KMS-11 (cell line): ENCODE measurements at regions not wholly inside any gene's neighbourhood (a gene's known extent, or its start where the extent isn't known, plus 50 kb on each side); places are given as distances from the start of the nearest gene placed in this dataset.
A peak's percentile ranks its signal among the peaks of the same experiment; 100 is the strongest.

Source experiments
- H2AFZ ChIP-seq: fragments of 200-600 bp; sonication (generic); 2 replicates; pipeline ENCODE4 v1.6.1; 2016; ENCODE audit warnings: antibody characterized with exemption, mixed run types, low read depth
- H3K27ac ChIP-seq: fragments of 200-600 bp; sonication (generic); 2 replicates; pipeline ENCODE4 v1.6.1; 2016; ENCODE audit warnings: mild to moderate bottlenecking, mixed run types
- H3K27me3 ChIP-seq: fragments of 200-600 bp; sonication (generic); 2 replicates; pipeline ENCODE4 v1.6.1; 2017; ENCODE audit warnings: mild to moderate bottlenecking, low read depth, mixed run types, moderate library complexity; ENCODE audit not compliant: insufficient read depth
- H3K36me3 ChIP-seq: fragments of 200-600 bp; sonication (generic); 2 replicates; pipeline ENCODE4 v1.6.1; 2017; ENCODE audit warnings: mild to moderate bottlenecking, mixed run types; ENCODE audit not compliant: insufficient read depth
- H3K4me1 ChIP-seq: fragments of 200-600 bp; sonication (generic); 2 replicates; pipeline ENCODE4 v1.6.1; 2016; ENCODE audit warnings: mild to moderate bottlenecking, low read depth, mixed run types; ENCODE audit not compliant: poor library complexity, severe bottlenecking
- H3K4me2 ChIP-seq: fragments of 200-600 bp; sonication (generic); 2 replicates; pipeline ENCODE4 v1.7.0; 2016; ENCODE audit warnings: mild to moderate bottlenecking, mixed run types
- H3K4me3 ChIP-seq: fragments of 200-600 bp; sonication (generic); IDR thresholded peaks from 2 replicates; pipeline ENCODE4 v1.6.1; 2017; ENCODE audit warnings: low read depth, low read length, mixed read lengths; ENCODE audit not compliant: insufficient read depth
- H3K79me2 ChIP-seq: fragments of 200-600 bp; sonication (generic); 2 replicates; pipeline ENCODE4 v1.6.1; 2016; ENCODE audit warnings: low read depth, mixed run types; ENCODE audit not compliant: insufficient read depth
- H3K9ac ChIP-seq: fragments of 200-600 bp; sonication (generic); 2 replicates; pipeline ENCODE4 v1.6.1; 2016; ENCODE audit warnings: mild to moderate bottlenecking, mixed run types
- H4K20me1 ChIP-seq: fragments of 200-600 bp; sonication (generic); 2 replicates; pipeline ENCODE4 v1.6.1; 2016; ENCODE audit warnings: mild to moderate bottlenecking, mixed run types; ENCODE audit not compliant: insufficient read depth
- CTCF ChIP-seq: fragments of 200-600 bp; sonication (generic); conservative IDR thresholded peaks from 2 replicates; pipeline ENCODE4 v1.6.1; 2017; ENCODE audit warnings: low read depth, mild to moderate bottlenecking, antibody characterized with exemption, low read length, moderate library complexity, mixed read lengths

DNA sequence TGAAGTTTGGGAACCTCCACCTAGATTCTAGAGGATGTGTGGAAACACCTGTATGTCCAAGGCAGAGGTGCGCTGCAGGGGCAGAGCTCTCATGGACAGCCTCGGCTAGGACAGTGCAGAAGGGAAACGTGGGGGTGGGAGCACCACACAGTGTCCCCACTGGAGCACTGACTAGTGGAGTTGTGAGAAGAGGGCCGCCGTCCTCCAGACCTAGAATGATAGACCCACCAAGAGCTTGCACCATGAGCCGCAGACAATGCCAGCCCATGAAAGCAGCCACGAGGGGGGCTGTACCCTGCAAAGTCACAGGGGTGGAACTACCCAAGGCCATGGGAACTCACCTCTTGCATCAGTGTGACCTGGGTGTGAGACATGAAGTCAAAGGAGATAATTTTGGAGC, 274.5 kb upstream of the FMR1 start:
- no peak overlapping the region for H3K4me2 ChIP-seq
- no peak overlapping the region for H2AFZ ChIP-seq
- no peak overlapping the region for H3K27ac ChIP-seq
- no peaks in the 10 kb centered on the region for H3K27me3 ChIP-seq
- no peaks in the 10 kb centered on the region for H3K4me1 ChIP-seq
- no peaks in the 10 kb centered on the region for H3K36me3 ChIP-seq
- H4K20me1 ChIP-seq, result no peaks in the 10 kb centered on the region
- H3K79me2 ChIP-seq, result no peaks in the 10 kb centered on the region
- TF ChIP-seq CTCF, result no peak
- H3K4me3 ChIP-seq, result no peak overlapping the region
- no peak overlapping the region for H3K9ac ChIP-seq

- H3K79me2 ChIP-seq, result no peaks in the 10 kb centered on the region
- no peak overlapping the region for H3K4me3 ChIP-seq
- no peak overlapping the region for H2AFZ ChIP-seq
- no peak overlapping the region for H3K9ac ChIP-seq
- H4K20me1 ChIP-seq, result no peaks in the 10 kb centered on the region
- H3K4me1 ChIP-seq, result peaks cover 15% of the 10 kb centered on the region
- TF ChIP-seq CTCF, result no peak
- H3K36me3 ChIP-seq, result no peaks in the 10 kb centered on the region
- peak overlapping the region; percentile 29; the same call in 1 of the 2 replicates for H3K4me2 ChIP-seq
- H3K27me3 ChIP-seq, result no peaks in the 10 kb centered on the region
- H3K27ac ChIP-seq, result no peak overlapping the region
Measured at GRCh38 chrX:147646949-147647723, 264.6 kb upstream of the FMR1 start.

- no peak overlapping the region for H3K4me2 ChIP-seq
Measured at GRCh38 chrX:147675819-147676218, 235.9 kb upstream of the FMR1 start.

GRCh38 chrX:147679356-147680005, 232.2 kb upstream of the FMR1 start:
- no peak overlapping the region for H3K4me3 ChIP-seq
- H3K27me3 ChIP-seq, result no peaks in the 10 kb centered on the region

More at GRCh38 chrX:147675819-147676218, 235.9 kb upstream of the FMR1 start:
- no peaks in the 10 kb centered on the region for H3K36me3 ChIP-seq
- H2AFZ ChIP-seq, result no peak overlapping the region
- TF ChIP-seq CTCF, result no peak
- no peaks in the 10 kb centered on the region for H3K27me3 ChIP-seq
- H3K9ac ChIP-seq, result no peak overlapping the region
- no peak overlapping the region for H3K4me3 ChIP-seq
- no peaks in the 10 kb centered on the region for H3K4me1 ChIP-seq
- no peaks in the 10 kb centered on the region for H3K79me2 ChIP-seq
- no peaks in the 10 kb centered on the region for H4K20me1 ChIP-seq
- H3K27ac ChIP-seq, result no peak overlapping the region

More at GRCh38 chrX:147679356-147680005, 232.2 kb upstream of the FMR1 start:
- no peak overlapping the region for H3K27ac ChIP-seq
- H3K36me3 ChIP-seq, result no peaks in the 10 kb centered on the region
- H3K4me1 ChIP-seq, result no peaks in the 10 kb centered on the region
- TF ChIP-seq CTCF, result no peak
- H3K79me2 ChIP-seq, result no peaks in the 10 kb centered on the region
- no peak overlapping the region for H3K4me2 ChIP-seq
- H4K20me1 ChIP-seq, result no peaks in the 10 kb centered on the region
- H3K9ac ChIP-seq, result no peak overlapping the region
- H2AFZ ChIP-seq, result no peak overlapping the region
